ENCODE measurements at regions not wholly inside any gene's neighbourhood (a gene's known extent, or its start where the extent isn't known, plus 50 kb on each side); places are given as distances from the start of the nearest gene placed in this dataset.

DNA sequence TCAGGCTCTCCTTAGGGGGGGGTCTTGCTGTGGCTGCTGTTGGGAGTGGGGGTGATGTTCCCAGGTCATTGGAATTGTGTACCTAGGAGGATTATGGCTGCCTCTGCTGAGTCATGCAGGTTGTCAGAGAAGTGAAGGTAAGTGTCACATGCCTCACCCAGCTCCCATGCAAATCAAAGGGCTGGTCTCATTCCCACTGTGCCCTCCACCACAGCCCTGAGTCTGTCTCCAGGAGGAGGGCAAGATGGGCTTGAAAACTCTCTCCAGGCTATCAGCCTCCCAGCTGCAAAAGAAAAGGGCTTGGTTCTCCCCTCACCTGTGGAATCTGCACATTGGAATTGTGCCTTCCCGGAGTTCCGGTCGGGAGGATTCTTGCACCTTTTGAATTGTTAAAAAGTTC lies 580.5 kb downstream of the NSUN3 start:
- TF ChIP-seq, protein P1, sequence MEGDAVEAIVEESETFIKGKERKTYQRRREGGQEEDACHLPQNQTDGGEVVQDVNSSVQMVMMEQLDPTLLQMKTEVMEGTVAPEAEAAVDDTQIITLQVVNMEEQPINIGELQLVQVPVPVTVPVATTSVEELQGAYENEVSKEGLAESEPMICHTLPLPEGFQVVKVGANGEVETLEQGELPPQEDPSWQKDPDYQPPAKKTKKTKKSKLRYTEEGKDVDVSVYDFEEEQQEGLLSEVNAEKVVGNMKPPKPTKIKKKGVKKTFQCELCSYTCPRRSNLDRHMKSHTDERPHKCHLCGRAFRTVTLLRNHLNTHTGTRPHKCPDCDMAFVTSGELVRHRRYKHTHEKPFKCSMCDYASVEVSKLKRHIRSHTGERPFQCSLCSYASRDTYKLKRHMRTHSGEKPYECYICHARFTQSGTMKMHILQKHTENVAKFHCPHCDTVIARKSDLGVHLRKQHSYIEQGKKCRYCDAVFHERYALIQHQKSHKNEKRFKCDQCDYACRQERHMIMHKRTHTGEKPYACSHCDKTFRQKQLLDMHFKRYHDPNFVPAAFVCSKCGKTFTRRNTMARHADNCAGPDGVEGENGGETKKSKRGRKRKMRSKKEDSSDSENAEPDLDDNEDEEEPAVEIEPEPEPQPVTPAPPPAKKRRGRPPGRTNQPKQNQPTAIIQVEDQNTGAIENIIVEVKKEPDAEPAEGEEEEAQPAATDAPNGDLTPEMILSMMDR (tag by site-specific recombination; IDR thresholded peaks at IDR 0.05), result no peak
- TF ChIP-seq ZNF121 (tag by site-specific recombination; IDR thresholded peaks at IDR 0.05), result no peak
- no peak for TF ChIP-seq ZNF473 (tag by site-specific recombination; IDR thresholded peaks at IDR 0.05)
- TF ChIP-seq, protein P2, sequence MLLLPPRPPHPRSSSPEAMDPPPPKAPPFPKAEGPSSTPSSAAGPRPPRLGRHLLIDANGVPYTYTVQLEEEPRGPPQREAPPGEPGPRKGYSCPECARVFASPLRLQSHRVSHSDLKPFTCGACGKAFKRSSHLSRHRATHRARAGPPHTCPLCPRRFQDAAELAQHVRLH (tag by site-specific recombination; IDR thresholded peaks at IDR 0.05), result no peak
- no peak for TF ChIP-seq ZNF138 (tag by site-specific recombination; IDR thresholded peaks at IDR 0.05; ENCODE audit: borderline replicate concordance)
- no peak for TF ChIP-seq ZNF239 (tag by site-specific recombination; IDR thresholded peaks at IDR 0.05)
- TF ChIP-seq, protein P3, sequence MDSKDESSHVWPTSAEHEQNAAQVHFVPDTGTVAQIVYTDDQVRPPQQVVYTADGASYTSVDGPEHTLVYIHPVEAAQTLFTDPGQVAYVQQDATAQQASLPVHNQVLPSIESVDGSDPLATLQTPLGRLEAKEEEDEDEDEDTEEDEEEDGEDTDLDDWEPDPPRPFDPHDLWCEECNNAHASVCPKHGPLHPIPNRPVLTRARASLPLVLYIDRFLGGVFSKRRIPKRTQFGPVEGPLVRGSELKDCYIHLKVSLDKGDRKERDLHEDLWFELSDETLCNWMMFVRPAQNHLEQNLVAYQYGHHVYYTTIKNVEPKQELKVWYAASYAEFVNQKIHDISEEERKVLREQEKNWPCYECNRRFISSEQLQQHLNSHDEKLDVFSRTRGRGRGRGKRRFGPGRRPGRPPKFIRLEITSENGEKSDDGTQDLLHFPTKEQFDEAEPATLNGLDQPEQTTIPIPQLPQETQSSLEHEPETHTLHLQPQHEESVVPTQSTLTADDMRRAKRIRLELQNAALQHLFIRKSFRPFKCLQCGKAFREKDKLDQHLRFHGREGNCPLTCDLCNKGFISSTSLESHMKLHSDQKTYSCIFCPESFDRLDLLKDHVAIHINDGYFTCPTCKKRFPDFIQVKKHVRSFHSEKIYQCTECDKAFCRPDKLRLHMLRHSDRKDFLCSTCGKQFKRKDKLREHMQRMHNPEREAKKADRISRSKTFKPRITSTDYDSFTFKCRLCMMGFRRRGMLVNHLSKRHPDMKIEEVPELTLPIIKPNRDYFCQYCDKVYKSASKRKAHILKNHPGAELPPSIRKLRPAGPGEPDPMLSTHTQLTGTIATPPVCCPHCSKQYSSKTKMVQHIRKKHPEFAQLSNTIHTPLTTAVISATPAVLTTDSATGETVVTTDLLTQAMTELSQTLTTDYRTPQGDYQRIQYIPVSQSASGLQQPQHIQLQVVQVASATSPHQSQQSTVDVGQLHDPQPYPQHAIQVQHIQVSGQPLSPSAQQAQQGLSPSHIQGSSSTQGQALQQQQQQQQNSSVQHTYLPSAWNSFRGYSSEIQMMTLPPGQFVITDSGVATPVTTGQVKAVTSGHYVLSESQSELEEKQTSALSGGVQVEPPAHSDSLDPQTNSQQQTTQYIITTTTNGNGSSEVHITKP (tag by site-specific recombination; IDR thresholded peaks at IDR 0.05), result no peak
- TF ChIP-seq ZNF561 (tag by site-specific recombination; IDR thresholded peaks at IDR 0.05; ENCODE audit: borderline replicate concordance), result no peak
- TF ChIP-seq, protein P4, sequence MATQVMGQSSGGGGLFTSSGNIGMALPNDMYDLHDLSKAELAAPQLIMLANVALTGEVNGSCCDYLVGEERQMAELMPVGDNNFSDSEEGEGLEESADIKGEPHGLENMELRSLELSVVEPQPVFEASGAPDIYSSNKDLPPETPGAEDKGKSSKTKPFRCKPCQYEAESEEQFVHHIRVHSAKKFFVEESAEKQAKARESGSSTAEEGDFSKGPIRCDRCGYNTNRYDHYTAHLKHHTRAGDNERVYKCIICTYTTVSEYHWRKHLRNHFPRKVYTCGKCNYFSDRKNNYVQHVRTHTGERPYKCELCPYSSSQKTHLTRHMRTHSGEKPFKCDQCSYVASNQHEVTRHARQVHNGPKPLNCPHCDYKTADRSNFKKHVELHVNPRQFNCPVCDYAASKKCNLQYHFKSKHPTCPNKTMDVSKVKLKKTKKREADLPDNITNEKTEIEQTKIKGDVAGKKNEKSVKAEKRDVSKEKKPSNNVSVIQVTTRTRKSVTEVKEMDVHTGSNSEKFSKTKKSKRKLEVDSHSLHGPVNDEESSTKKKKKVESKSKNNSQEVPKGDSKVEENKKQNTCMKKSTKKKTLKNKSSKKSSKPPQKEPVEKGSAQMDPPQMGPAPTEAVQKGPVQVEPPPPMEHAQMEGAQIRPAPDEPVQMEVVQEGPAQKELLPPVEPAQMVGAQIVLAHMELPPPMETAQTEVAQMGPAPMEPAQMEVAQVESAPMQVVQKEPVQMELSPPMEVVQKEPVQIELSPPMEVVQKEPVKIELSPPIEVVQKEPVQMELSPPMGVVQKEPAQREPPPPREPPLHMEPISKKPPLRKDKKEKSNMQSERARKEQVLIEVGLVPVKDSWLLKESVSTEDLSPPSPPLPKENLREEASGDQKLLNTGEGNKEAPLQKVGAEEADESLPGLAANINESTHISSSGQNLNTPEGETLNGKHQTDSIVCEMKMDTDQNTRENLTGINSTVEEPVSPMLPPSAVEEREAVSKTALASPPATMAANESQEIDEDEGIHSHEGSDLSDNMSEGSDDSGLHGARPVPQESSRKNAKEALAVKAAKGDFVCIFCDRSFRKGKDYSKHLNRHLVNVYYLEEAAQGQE (tag by site-specific recombination; IDR thresholded peaks at IDR 0.05), result no peak
- TF ChIP-seq ZNF24 (tag by site-specific recombination; IDR thresholded peaks at IDR 0.05), result no peak
- TF ChIP-seq ZNF510 (tag by site-specific recombination; IDR thresholded peaks at IDR 0.05; ENCODE audit: insufficient replicate concordance), result no peak
- TF ChIP-seq, protein P5, sequence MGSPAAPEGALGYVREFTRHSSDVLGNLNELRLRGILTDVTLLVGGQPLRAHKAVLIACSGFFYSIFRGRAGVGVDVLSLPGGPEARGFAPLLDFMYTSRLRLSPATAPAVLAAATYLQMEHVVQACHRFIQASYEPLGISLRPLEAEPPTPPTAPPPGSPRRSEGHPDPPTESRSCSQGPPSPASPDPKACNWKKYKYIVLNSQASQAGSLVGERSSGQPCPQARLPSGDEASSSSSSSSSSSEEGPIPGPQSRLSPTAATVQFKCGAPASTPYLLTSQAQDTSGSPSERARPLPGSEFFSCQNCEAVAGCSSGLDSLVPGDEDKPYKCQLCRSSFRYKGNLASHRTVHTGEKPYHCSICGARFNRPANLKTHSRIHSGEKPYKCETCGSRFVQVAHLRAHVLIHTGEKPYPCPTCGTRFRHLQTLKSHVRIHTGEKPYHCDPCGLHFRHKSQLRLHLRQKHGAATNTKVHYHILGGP (tag by site-specific recombination; IDR thresholded peaks at IDR 0.05), result no peak
- no peak for TF ChIP-seq SCRT2 (tag by site-specific recombination; IDR thresholded peaks at IDR 0.05)
- TF ChIP-seq ZNF311 (tag by site-specific recombination; IDR thresholded peaks at IDR 0.05; ENCODE audit: borderline replicate concordance), result no peak

Data from HEK293 (cell line).